IMR-90 (cell line): ENCODE measurements at regions not wholly inside any gene's neighbourhood (a gene's known extent, or its start where the extent isn't known, plus 50 kb on each side); places are given as distances from the start of the nearest gene placed in this dataset.
A peak's percentile ranks its signal among the peaks of the same experiment; 100 is the strongest.

Experiments
- ATAC-seq: fragments of 200-7000 bp; cut with Tn5 transposase; 2 replicates; pipeline ENCODE4 v1.9.1; 2020; ENCODE audit warnings: low read depth, mild to moderate bottlenecking, moderate library complexity
- BruUV-seq: library from RNA; stranded (reverse); fragments of 400-500 nt; replicated peaks from 2 replicates; lab custom pipeline; 2021; lab: Mats Ljungman, UMichigan
- CTCF ChIA-PET: fragments of 300-600 bp; formaldehyde crosslinking; extraction: SDS; loops from one replicate; lab custom pipeline; 2021; ENCODE audit warnings: antibody characterized with exemption; lab: Yijun Ruan, JAX
- POLR2A ChIA-PET: fragments of 300-600 bp; sonication (Branson Sonifier 250); formaldehyde crosslinking; loops from one replicate; lab custom pipeline; 2022; ENCODE audit warnings: antibody characterized with exemption; ENCODE audit not compliant: unreplicated experiment; lab: Charles Lee
- DNase-seq: peaks from one replicate; pipeline ENCODE4 v3.0.0; 2013
- H2AFZ ChIP-seq: replicated peaks from 2 replicates; pipeline ENCODE3; 2013; ENCODE audit warnings: low read length, mild to moderate bottlenecking; ENCODE audit not compliant: poor library complexity
- H2AK5ac ChIP-seq: 2 replicates; pipeline ENCODE4 v1.6.1; 2013; ENCODE audit warnings: low read depth, low read length, inconsistent platforms
- H2AK9ac ChIP-seq: replicated peaks from 2 replicates; pipeline ENCODE3; 2013; ENCODE audit warnings: mild to moderate bottlenecking, low read depth, low read length, moderate library complexity; ENCODE audit not compliant: poor library complexity
- H2BK120ac ChIP-seq: 2 replicates; pipeline ENCODE4 v1.6.1; 2013; ENCODE audit warnings: low read depth, low read length, inconsistent platforms
- H2BK15ac ChIP-seq: 3 replicates; pipeline ENCODE4 v1.6.1; 2013; ENCODE audit warnings: low read depth, low read length, inconsistent platforms
- H2BK20ac ChIP-seq: 2 replicates; pipeline ENCODE4 v1.6.1; 2013; ENCODE audit warnings: low read depth, mild to moderate bottlenecking, inconsistent platforms, low read length, moderate library complexity
- H2BK5ac ChIP-seq: 2 replicates; pipeline ENCODE4 v1.6.1; 2013; ENCODE audit warnings: mild to moderate bottlenecking, low read depth, low read length, inconsistent platforms; ENCODE audit not compliant: poor library complexity, severe bottlenecking
- H3K14ac ChIP-seq: replicated peaks from 2 replicates; pipeline ENCODE4 v1.6.1; 2013; ENCODE audit warnings: low read depth, low read length, inconsistent platforms
- H3K18ac ChIP-seq: 2 replicates; pipeline ENCODE4 v1.6.1; 2013; ENCODE audit warnings: low read depth, low read length, control low read depth
- H3K23ac ChIP-seq: 2 replicates; pipeline ENCODE4 v1.6.1; 2013; ENCODE audit warnings: low read depth, low read length, inconsistent platforms
- H3K27ac ChIP-seq: 2 replicates; pipeline ENCODE4 v1.5.1; 2013; ENCODE audit warnings: mild to moderate bottlenecking, control low read depth, low read length; ENCODE audit not compliant: insufficient read depth
- H3K27me3 ChIP-seq: 2 replicates; pipeline ENCODE4 v1.6.1; 2013; ENCODE audit warnings: low read length; ENCODE audit not compliant: control insufficient read depth, insufficient read depth
- H3K36me3 ChIP-seq: 2 replicates; pipeline ENCODE4 v1.6.1; 2013; ENCODE audit warnings: low read length, mixed read lengths; ENCODE audit not compliant: control insufficient read depth, insufficient read depth
- H3K4ac ChIP-seq: 2 replicates; pipeline ENCODE4 v1.6.1; 2013; ENCODE audit warnings: low read depth, low read length, inconsistent platforms
- H3K4me1 ChIP-seq: 2 replicates; pipeline ENCODE4 v1.6.1; 2013; ENCODE audit warnings: low read length, mixed read lengths; ENCODE audit not compliant: control insufficient read depth, insufficient read depth
- H3K4me2 ChIP-seq: 2 replicates; pipeline ENCODE4 v1.6.1; 2013; ENCODE audit warnings: low read depth, mild to moderate bottlenecking, control low read depth, low read length, moderate library complexity
- H3K4me3 ChIP-seq: 2 replicates; pipeline ENCODE4 v1.5.1; 2013; ENCODE audit warnings: low read depth, mild to moderate bottlenecking, control low read depth, low read length, moderate library complexity; ENCODE audit not compliant: insufficient read depth
- H3K56ac ChIP-seq: 2 replicates; pipeline ENCODE4 v1.6.1; 2013; ENCODE audit warnings: low read length, inconsistent platforms; ENCODE audit not compliant: insufficient read depth; ENCODE audit errors: extremely low read depth
- H3K79me1 ChIP-seq, 2 experiments: 2 replicates each; pipeline ENCODE4 v1.6.1; 2013; ENCODE audit warnings: low read length in 2 of 2, inconsistent platforms in 1 of 2, low read depth in 1 of 2
- H3K9ac ChIP-seq: 2 replicates; pipeline ENCODE4 v1.6.1; 2013; ENCODE audit warnings: low read depth, low read length, control low read depth
- H3K9me1 ChIP-seq: 2 replicates; pipeline ENCODE4 v1.6.1; 2013; ENCODE audit warnings: low read length, inconsistent platforms; ENCODE audit not compliant: insufficient read depth
- H3K9me3 ChIP-seq: 2 replicates; pipeline ENCODE4 v1.6.1; 2013; ENCODE audit warnings: low read length; ENCODE audit not compliant: control insufficient read depth, insufficient read depth
- H4K20me1 ChIP-seq: 2 replicates; pipeline ENCODE4 v1.6.1; 2013; ENCODE audit warnings: low read length, inconsistent platforms; ENCODE audit not compliant: insufficient read depth
- H4K5ac ChIP-seq: 2 replicates; pipeline ENCODE4 v1.6.1; 2013; ENCODE audit warnings: mild to moderate bottlenecking, low read depth, low read length, control low read depth
- H4K8ac ChIP-seq, 2 experiments: 2 replicates each; pipeline ENCODE4 v1.6.1; 2013; ENCODE audit warnings: low read depth in 2 of 2, low read length in 2 of 2, control low read depth in 1 of 2, inconsistent platforms in 1 of 2
- H4K91ac ChIP-seq: 2 replicates; pipeline ENCODE4 v1.6.1; 2013; ENCODE audit warnings: low read depth, low read length, inconsistent platforms; ENCODE audit not compliant: insufficient read depth
- CHD1 ChIP-seq: IDR thresholded peaks from 2 replicates; pipeline ENCODE4 v1.6.1; 2012; ENCODE audit warnings: low read depth, low read length, improper control_type of control experiment
- MAFK ChIP-seq: IDR thresholded peaks from 2 replicates; pipeline ENCODE4 v1.6.1; 2012; ENCODE audit warnings: low read depth, low read length, improper control_type of control experiment
- NFE2L2 ChIP-seq: fragments of 150-350 bp; IDR thresholded peaks from 2 replicates; pipeline ENCODE4 v1.6.1; 2016; ENCODE audit warnings: low read depth, mild to moderate bottlenecking, low read length
- POLR2A ChIP-seq: IDR thresholded peaks from 2 replicates; pipeline ENCODE4 v1.6.1; 2012; ENCODE audit warnings: mild to moderate bottlenecking, low read depth, low read length
- RCOR1 ChIP-seq: IDR thresholded peaks from 2 replicates; pipeline ENCODE4 v1.6.1; 2012; ENCODE audit warnings: mild to moderate bottlenecking, low read length, improper control_type of control experiment; ENCODE audit not compliant: insufficient replicate concordance
- SMC3 ChIP-seq: fragments of 150-350 bp; IDR thresholded peaks from 2 replicates; pipeline ENCODE4 v1.6.1; 2016; ENCODE audit warnings: low read depth, mild to moderate bottlenecking, antibody characterized with exemption, low read length, moderate library complexity
- WGBS, 2 experiments: methylation state at CpG; one replicate each; pipeline versions ENCODE4 v1.1.5 to v1.1.7; 2013; ENCODE audit warnings: missing lambda C conversion rate in 2 of 2; ENCODE audit not compliant: insufficient read length in 1 of 2; ENCODE audit errors: extremely low coverage in 2 of 2; 5-methylcytosine and 5-hydroxymethylcytosine counted together
- dilution Hi-C: fragments of 300-500 bp; cut with HindIII; formaldehyde crosslinking; loops from one replicate; pipeline ENCODE4 v1.14.3; 2018; ENCODE audit warnings: low sequenced_read_pairs; ENCODE audit not compliant: unreplicated experiment
- in situ Hi-C: fragments of 300-500 bp; cut with MboI; formaldehyde crosslinking; loops from 3 replicates; pipeline ENCODE4 v1.14.3; 2019; ENCODE audit warnings: low sequenced_read_pairs, inconsistent platforms, mixed read lengths
- intact Hi-C: fragments of 100-400 bp; cut with micrococcal nuclease; formaldehyde crosslinking; loops from 2 replicates; pipeline ENCODE4 v1.10.0; 2022
- TF ChIP-seq, protein P1 (sequence below): conservative IDR thresholded peaks from 2 replicates; pipeline ENCODE4 v1.5.1; 2012; ENCODE audit warnings: mild to moderate bottlenecking, low read depth, low read length, improper control_type of control experiment
- TF ChIP-seq, protein P2 (sequence below): fragments of 150-350 bp; IDR thresholded peaks from 2 replicates; pipeline ENCODE4 v1.6.1; 2016; ENCODE audit warnings: low read depth, mild to moderate bottlenecking, low read length, moderate library complexity, borderline replicate concordance

DNA sequence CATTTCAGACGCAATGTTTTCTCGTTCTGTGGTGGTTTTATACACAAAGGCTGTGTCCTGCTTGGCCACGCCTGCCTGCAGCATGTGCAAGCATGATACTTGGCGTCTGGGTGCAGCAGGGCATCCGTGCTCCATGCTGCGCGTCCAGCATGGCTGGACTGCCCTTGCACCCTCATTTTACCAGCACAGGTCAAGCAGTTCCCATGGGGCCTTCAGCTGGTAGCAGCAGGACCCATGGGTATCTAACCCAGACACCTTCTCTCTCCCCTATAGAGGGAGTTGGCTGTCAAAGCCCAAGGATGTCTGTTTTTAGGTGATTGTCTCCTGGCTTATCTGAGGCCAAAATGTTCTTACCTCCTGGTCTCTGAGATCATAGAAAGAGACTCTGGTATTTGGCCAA lies 158.3 kb upstream of the PITX1 start:
- Histone ChIP-seq H3K23ac (no peak overlapping the region), H3K56ac (no peak overlapping the region), H2BK5ac (no peak overlapping the region), H3K36me3 (no peaks in the 10 kb centered on the region), H4K20me1 (no peaks in the 10 kb centered on the region), H2BK120ac (peak overlapping the region; percentile 88; the same call in 1 of the 2 replicates), H2AFZ (no peak overlapping the region), H2AK5ac (peak overlapping the region; percentile 88), H4K8ac (no peak overlapping the region; a peak in 1 of 4 replicates), H2BK15ac (0 out of 3 replicates have a peak overlapping the region, but pooled peaks have one; percentile 63), H3K4me1 (peaks cover 19% of the 10 kb centered on the region), H3K27ac (no peak overlapping the region), H3K14ac (peak overlapping the region; percentile 19; the same call in 1 of the 2 replicates), H3K4me3 (no peak overlapping the region), H2AK9ac (no peak overlapping the region), H3K4me2 (no peak overlapping the region), H3K79me1 (0 out of 4 replicates have a peak, but pooled peaks cover 0 to 3% of the 10 kb centered on the region in 2 experiments), H3K18ac (no peak overlapping the region), H3K27me3 (no peaks in the 10 kb centered on the region), H3K9me3 (no peaks in the 10 kb centered on the region), H3K4ac (peak overlapping the region; percentile 63), H2BK20ac (peak overlapping the region; percentile 70; the same call in 1 of the 2 replicates), H4K5ac (no peak overlapping the region), H4K91ac (peak overlapping the region; percentile 50; the same call in 1 of the 2 replicates), H3K9me1 (peaks cover 6% of the 10 kb centered on the region; the same call in 1 of the 2 replicates), H3K9ac (no peak overlapping the region)
- dilution Hi-C loops = no loop called here
- WGBS, 2 experiments = 100% methylated on average over 3 of the region's 7 CpGs; no CpG with 5 or more reads in 1 of the 2 experiments
- ATAC-seq (no peak), DNase-seq (no peak)
- no TSS peak for BruUV-seq
- ChIA-PET CTCF (no interaction called here), POLR2A (no interaction called here)
- intact Hi-C loops = loop anchor here (5.0 kb wide), 2 partner anchors 140 to 285 kb away; partner anchors contain the start of gene PCBD2
- no peak for TF ChIP-seq CHD1
- no peak for TF ChIP-seq NFE2L2
- TF ChIP-seq MAFK = no peak
- TF ChIP-seq SMC3 = no peak
- TF ChIP-seq, protein P1, sequence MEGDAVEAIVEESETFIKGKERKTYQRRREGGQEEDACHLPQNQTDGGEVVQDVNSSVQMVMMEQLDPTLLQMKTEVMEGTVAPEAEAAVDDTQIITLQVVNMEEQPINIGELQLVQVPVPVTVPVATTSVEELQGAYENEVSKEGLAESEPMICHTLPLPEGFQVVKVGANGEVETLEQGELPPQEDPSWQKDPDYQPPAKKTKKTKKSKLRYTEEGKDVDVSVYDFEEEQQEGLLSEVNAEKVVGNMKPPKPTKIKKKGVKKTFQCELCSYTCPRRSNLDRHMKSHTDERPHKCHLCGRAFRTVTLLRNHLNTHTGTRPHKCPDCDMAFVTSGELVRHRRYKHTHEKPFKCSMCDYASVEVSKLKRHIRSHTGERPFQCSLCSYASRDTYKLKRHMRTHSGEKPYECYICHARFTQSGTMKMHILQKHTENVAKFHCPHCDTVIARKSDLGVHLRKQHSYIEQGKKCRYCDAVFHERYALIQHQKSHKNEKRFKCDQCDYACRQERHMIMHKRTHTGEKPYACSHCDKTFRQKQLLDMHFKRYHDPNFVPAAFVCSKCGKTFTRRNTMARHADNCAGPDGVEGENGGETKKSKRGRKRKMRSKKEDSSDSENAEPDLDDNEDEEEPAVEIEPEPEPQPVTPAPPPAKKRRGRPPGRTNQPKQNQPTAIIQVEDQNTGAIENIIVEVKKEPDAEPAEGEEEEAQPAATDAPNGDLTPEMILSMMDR = no peak
- TF ChIP-seq, protein P2, sequence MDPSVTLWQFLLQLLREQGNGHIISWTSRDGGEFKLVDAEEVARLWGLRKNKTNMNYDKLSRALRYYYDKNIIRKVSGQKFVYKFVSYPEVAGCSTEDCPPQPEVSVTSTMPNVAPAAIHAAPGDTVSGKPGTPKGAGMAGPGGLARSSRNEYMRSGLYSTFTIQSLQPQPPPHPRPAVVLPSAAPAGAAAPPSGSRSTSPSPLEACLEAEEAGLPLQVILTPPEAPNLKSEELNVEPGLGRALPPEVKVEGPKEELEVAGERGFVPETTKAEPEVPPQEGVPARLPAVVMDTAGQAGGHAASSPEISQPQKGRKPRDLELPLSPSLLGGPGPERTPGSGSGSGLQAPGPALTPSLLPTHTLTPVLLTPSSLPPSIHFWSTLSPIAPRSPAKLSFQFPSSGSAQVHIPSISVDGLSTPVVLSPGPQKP = no peak
- no peak for TF ChIP-seq POLR2A
- TF ChIP-seq RCOR1 = no peak
- in situ Hi-C loops = no loop called here
